Breast epithelium (tissue), 3 donors: ENCODE measurements at regions not wholly inside any gene's neighbourhood (a gene's known extent, or its start where the extent isn't known, plus 50 kb on each side); places are given as distances from the start of the nearest gene placed in this dataset.

Source experiments
- POLR2A ChIP-seq: fragments of 450-650 bp; IDR thresholded peaks from one replicate; pipeline ENCODE4 v1.6.1; 2016; ENCODE audit warnings: antibody characterized with exemption, mild to moderate bottlenecking, moderate library complexity
- TF ChIP-seq, protein P1 (sequence below), 3 donors: fragments of 450-650 bp; IDR thresholded peaks; one replicate each; pipeline ENCODE4 v1.5.1; 2016 to 2017; ENCODE audit warnings: antibody characterized with exemption in 3 of 3, mild to moderate bottlenecking in 3 of 3, moderate library complexity in 3 of 3

DNA sequence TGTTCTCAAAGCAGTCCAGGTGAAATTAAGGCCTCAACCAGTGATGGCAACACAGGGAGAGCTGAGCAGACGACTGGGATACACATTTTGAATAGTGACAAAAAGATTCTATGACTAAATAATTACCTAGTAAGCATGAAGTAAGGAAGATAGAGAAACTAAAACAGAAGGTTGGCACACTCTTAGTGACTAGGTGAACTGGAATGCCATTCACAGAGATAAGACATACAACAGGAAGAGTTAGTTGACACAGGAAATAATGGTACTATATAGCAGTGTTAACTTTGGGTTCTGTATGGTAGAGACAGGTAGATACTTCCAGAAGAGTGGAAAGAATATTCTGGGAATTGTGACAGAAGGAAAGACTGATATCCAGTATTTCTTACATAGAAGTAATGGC lies 181.8 kb upstream of the NT5C1B start:
- TF ChIP-seq, protein P1, sequence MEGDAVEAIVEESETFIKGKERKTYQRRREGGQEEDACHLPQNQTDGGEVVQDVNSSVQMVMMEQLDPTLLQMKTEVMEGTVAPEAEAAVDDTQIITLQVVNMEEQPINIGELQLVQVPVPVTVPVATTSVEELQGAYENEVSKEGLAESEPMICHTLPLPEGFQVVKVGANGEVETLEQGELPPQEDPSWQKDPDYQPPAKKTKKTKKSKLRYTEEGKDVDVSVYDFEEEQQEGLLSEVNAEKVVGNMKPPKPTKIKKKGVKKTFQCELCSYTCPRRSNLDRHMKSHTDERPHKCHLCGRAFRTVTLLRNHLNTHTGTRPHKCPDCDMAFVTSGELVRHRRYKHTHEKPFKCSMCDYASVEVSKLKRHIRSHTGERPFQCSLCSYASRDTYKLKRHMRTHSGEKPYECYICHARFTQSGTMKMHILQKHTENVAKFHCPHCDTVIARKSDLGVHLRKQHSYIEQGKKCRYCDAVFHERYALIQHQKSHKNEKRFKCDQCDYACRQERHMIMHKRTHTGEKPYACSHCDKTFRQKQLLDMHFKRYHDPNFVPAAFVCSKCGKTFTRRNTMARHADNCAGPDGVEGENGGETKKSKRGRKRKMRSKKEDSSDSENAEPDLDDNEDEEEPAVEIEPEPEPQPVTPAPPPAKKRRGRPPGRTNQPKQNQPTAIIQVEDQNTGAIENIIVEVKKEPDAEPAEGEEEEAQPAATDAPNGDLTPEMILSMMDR (IDR thresholded peaks at IDR 0.05) = no peak
- no peak for TF ChIP-seq POLR2A
